A549 (cell line): ENCODE measurements at regions not wholly inside any gene's neighbourhood (a gene's known extent, or its start where the extent isn't known, plus 50 kb on each side); places are given as distances from the start of the nearest gene placed in this dataset.

Experiments used
- BHLHE40 ChIP-seq: IDR thresholded peaks from 2 replicates; pipeline ENCODE4 v1.6.1; 2012; ENCODE audit warnings: low read depth, low read length, inconsistent platforms
- CHD2 ChIP-seq: fragments of 150-350 bp; IDR thresholded peaks from 2 replicates; pipeline ENCODE4 v1.6.1; 2014; ENCODE audit warnings: low read length; ENCODE audit not compliant: partially characterized antibody
- EP300 ChIP-seq, 2 experiments: fragments of >200 bp; sonication (Bioruptor Twin); formaldehyde crosslinking; IDR thresholded peaks; 2 replicates in 1 of 2; 3 replicates in 1 of 2; pipeline ENCODE4 v1.6.1; 2016 to 2017
- JUNB ChIP-seq: fragments of >200 bp; sonication (Bioruptor Twin); formaldehyde crosslinking; IDR thresholded peaks from 2 replicates; pipeline ENCODE4 v1.6.1; 2016
- MAZ ChIP-seq: fragments of 150-350 bp; IDR thresholded peaks from 2 replicates; pipeline ENCODE4 v1.6.1; 2014; ENCODE audit warnings: antibody characterized with exemption, low read depth, low read length, borderline replicate concordance
- POLR2A ChIP-seq: IDR thresholded peaks from 2 replicates; pipeline ENCODE4 v1.6.1; 2012; ENCODE audit warnings: mild to moderate bottlenecking, low read length
- RAD21 ChIP-seq, 2 experiments: fragments of >200 bp in 1 of 2; sonication (Bioruptor Twin) in 1 of 2; formaldehyde crosslinking in 1 of 2; IDR thresholded peaks in 1 of 2; conservative IDR thresholded peaks in 1 of 2; 2 replicates in 1 of 2; 3 replicates in 1 of 2; pipeline ENCODE4 v1.6.1; 2012 to 2018; ENCODE audit warnings: inconsistent platforms in 1 of 2
- RFX5 ChIP-seq: fragments of 450-650 bp; IDR thresholded peaks from 2 replicates; pipeline ENCODE4 v1.7.1; 2014; ENCODE audit warnings: antibody characterized with exemption, mild to moderate bottlenecking, moderate library complexity
- TP53 ChIP-seq: fragments of 250-450 bp; sonication (Bioruptor Pico); IDR thresholded peaks from 2 replicates; pipeline ENCODE4 v1.5.0; 2021; ENCODE audit warnings: mild to moderate bottlenecking, moderate library complexity
- ZNF302 ChIP-seq: fragments of 250-450 bp; sonication (Bioruptor Pico); IDR thresholded peaks from 2 replicates; pipeline ENCODE4 v1.9.0; 2021; ENCODE audit warnings: inconsistent platforms, mild to moderate bottlenecking, moderate library complexity
- TF ChIP-seq, protein P1 (sequence below): fragments of >200 bp; sonication (Bioruptor Twin); formaldehyde crosslinking; IDR thresholded peaks from 3 replicates; pipeline ENCODE4 v1.5.1; 2016
- TF ChIP-seq, protein P2 (sequence below): IDR thresholded peaks from 2 replicates; pipeline ENCODE4 v1.6.1; 2012
- TF ChIP-seq, protein P3 (sequence below): fragments of 200-600 bp; sonication (generic); IDR thresholded peaks from 2 replicates; pipeline ENCODE4 v1.6.1; 2016; ENCODE audit warnings: antibody characterized with exemption, mild to moderate bottlenecking, moderate library complexity
- TF ChIP-seq, protein P4 (sequence below): fragments of 150-350 bp; IDR thresholded peaks from 2 replicates; pipeline ENCODE4 v1.6.1; 2014; ENCODE audit warnings: low read depth, mild to moderate bottlenecking, low read length

DNA sequence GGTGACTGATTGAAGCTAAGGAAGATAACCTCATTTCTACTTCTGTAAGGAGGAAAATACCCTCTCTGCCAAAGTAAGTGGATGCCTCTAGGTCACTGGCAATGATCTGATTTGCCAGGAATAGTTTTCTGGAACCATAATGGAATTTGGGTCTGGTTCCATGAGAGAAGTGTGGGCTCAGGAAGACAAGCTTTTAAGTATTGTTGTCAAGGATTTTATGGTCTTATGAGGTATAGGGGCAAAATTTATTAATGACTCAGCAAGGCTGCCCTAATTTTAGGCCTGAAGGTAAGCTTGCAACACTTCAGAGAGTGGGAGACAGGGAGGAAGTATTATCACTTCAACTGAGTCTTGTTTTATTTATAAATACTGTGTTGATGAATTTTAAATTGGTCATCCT lies 322.6 kb upstream of the ACTBL2 start:
- TF ChIP-seq EP300 (IDR thresholded peaks at IDR 0.05), result no peak
- TF ChIP-seq, protein P1, sequence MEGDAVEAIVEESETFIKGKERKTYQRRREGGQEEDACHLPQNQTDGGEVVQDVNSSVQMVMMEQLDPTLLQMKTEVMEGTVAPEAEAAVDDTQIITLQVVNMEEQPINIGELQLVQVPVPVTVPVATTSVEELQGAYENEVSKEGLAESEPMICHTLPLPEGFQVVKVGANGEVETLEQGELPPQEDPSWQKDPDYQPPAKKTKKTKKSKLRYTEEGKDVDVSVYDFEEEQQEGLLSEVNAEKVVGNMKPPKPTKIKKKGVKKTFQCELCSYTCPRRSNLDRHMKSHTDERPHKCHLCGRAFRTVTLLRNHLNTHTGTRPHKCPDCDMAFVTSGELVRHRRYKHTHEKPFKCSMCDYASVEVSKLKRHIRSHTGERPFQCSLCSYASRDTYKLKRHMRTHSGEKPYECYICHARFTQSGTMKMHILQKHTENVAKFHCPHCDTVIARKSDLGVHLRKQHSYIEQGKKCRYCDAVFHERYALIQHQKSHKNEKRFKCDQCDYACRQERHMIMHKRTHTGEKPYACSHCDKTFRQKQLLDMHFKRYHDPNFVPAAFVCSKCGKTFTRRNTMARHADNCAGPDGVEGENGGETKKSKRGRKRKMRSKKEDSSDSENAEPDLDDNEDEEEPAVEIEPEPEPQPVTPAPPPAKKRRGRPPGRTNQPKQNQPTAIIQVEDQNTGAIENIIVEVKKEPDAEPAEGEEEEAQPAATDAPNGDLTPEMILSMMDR, result no peak
- TF ChIP-seq, protein P2, sequence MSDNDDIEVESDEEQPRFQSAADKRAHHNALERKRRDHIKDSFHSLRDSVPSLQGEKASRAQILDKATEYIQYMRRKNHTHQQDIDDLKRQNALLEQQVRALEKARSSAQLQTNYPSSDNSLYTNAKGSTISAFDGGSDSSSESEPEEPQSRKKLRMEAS, result no peak
- no peak for TF ChIP-seq RFX5
- no peak for TF ChIP-seq CHD2
- TF ChIP-seq JUNB, result no peak
- no peak for TF ChIP-seq POLR2A
- TF ChIP-seq, protein P3, sequence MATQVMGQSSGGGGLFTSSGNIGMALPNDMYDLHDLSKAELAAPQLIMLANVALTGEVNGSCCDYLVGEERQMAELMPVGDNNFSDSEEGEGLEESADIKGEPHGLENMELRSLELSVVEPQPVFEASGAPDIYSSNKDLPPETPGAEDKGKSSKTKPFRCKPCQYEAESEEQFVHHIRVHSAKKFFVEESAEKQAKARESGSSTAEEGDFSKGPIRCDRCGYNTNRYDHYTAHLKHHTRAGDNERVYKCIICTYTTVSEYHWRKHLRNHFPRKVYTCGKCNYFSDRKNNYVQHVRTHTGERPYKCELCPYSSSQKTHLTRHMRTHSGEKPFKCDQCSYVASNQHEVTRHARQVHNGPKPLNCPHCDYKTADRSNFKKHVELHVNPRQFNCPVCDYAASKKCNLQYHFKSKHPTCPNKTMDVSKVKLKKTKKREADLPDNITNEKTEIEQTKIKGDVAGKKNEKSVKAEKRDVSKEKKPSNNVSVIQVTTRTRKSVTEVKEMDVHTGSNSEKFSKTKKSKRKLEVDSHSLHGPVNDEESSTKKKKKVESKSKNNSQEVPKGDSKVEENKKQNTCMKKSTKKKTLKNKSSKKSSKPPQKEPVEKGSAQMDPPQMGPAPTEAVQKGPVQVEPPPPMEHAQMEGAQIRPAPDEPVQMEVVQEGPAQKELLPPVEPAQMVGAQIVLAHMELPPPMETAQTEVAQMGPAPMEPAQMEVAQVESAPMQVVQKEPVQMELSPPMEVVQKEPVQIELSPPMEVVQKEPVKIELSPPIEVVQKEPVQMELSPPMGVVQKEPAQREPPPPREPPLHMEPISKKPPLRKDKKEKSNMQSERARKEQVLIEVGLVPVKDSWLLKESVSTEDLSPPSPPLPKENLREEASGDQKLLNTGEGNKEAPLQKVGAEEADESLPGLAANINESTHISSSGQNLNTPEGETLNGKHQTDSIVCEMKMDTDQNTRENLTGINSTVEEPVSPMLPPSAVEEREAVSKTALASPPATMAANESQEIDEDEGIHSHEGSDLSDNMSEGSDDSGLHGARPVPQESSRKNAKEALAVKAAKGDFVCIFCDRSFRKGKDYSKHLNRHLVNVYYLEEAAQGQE, result no peak
- TF ChIP-seq, protein P4, sequence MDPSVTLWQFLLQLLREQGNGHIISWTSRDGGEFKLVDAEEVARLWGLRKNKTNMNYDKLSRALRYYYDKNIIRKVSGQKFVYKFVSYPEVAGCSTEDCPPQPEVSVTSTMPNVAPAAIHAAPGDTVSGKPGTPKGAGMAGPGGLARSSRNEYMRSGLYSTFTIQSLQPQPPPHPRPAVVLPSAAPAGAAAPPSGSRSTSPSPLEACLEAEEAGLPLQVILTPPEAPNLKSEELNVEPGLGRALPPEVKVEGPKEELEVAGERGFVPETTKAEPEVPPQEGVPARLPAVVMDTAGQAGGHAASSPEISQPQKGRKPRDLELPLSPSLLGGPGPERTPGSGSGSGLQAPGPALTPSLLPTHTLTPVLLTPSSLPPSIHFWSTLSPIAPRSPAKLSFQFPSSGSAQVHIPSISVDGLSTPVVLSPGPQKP, result no peak
- TF ChIP-seq MAZ, result no peak
- TF ChIP-seq BHLHE40, result no peak
- no peak for TF ChIP-seq TP53 (CRISPR knock-in tag)
- TF ChIP-seq ZNF302 (CRISPR knock-in tag), result no peak
- TF ChIP-seq RAD21 (conservative IDR thresholded peaks at IDR 0.05 in 1 of 2, IDR thresholded peaks at IDR 0.05 in 1 of 2), result no peak
